CD14-positive monocyte (primary cell): ENCODE measurements at regions not wholly inside any gene's neighbourhood (a gene's known extent, or its start where the extent isn't known, plus 50 kb on each side); places are given as distances from the start of the nearest gene placed in this dataset.

ENCODE experiments used
- DNase-seq, 3 donors: peaks; one replicate each; pipeline ENCODE4 v3.0.0-alpha.2; 2011 to 2022
- H2AFZ ChIP-seq: 2 replicates; pipeline ENCODE4 v1.6.0; 2012; ENCODE audit warnings: mild to moderate bottlenecking, low read depth, low read length, inconsistent platforms; ENCODE audit not compliant: insufficient read depth, poor library complexity, severe bottlenecking
- H3K27ac ChIP-seq, 2 donors: 1 replicate in 1 of 2; 2 replicates in 1 of 2; pipeline ENCODE4 v1.5.1; 2012 to 2013; ENCODE audit warnings: low read length in 2 of 2, control low read depth in 1 of 2, inconsistent platforms in 1 of 2, low read depth in 1 of 2, mild to moderate bottlenecking in 1 of 2
- H3K27me3 ChIP-seq, 2 donors: one replicate each; pipeline versions ENCODE4 v1.6.0 to v1.6.1; 2011 to 2013; ENCODE audit warnings: low read length in 2 of 2; ENCODE audit not compliant: control insufficient read depth in 2 of 2, insufficient read depth in 2 of 2
- H3K36me3 ChIP-seq, 2 donors: replicated peaks in 1 of 2; 1 replicate in 1 of 2; 2 replicates in 1 of 2; pipeline versions ENCODE4 v1.5.1 to v1.6.1; 2012 to 2013; ENCODE audit warnings: low read length in 2 of 2, control low read depth in 1 of 2, inconsistent platforms in 1 of 2, mild to moderate bottlenecking in 1 of 2; ENCODE audit not compliant: insufficient read depth in 2 of 2, control insufficient read depth in 1 of 2
- H3K4me1 ChIP-seq, 2 donors: 1 replicate in 1 of 2; 2 replicates in 1 of 2; pipeline versions ENCODE4 v1.5.1 to v1.6.1; 2012 to 2013; ENCODE audit warnings: low read length in 2 of 2, control low read depth in 1 of 2, inconsistent platforms in 1 of 2, mild to moderate bottlenecking in 1 of 2, moderate library complexity in 1 of 2; ENCODE audit not compliant: insufficient read depth in 2 of 2, control insufficient read depth in 1 of 2
- H3K4me2 ChIP-seq: replicated peaks from 2 replicates; pipeline ENCODE3; 2012; ENCODE audit warnings: low read length, moderate library complexity, mild to moderate bottlenecking; ENCODE audit not compliant: poor library complexity, severe bottlenecking; ENCODE audit errors: extremely low read depth
- H3K4me3 ChIP-seq, 3 experiments: fragments of 200-600 bp in 1 of 3; sonication (generic) in 1 of 3; replicated peaks in 1 of 3; 1 replicate in 2 of 3; 2 replicates in 1 of 3; pipeline ENCODE4 v1.5.1; 2011 to 2013; ENCODE audit warnings: low read length in 3 of 3, mild to moderate bottlenecking in 3 of 3, control low read depth in 2 of 3, low read depth in 2 of 3, inconsistent platforms in 1 of 3, moderate library complexity in 1 of 3
- H3K79me2 ChIP-seq: 2 replicates; pipeline ENCODE4 v1.6.0; 2012; ENCODE audit warnings: mild to moderate bottlenecking, control low read depth, inconsistent platforms, low read length, moderate library complexity; ENCODE audit not compliant: insufficient read depth
- H3K9ac ChIP-seq: 2 replicates; pipeline ENCODE4 v1.6.0; 2017; ENCODE audit warnings: low read length, mild to moderate bottlenecking; ENCODE audit not compliant: insufficient read depth, poor library complexity, severe bottlenecking
- H3K9me3 ChIP-seq, 2 donors: replicated peaks in 1 of 2; 1 replicate in 1 of 2; 2 replicates in 1 of 2; pipeline versions ENCODE4 v1.5.1 to v1.6.1; 2012 to 2013; ENCODE audit warnings: low read length in 2 of 2, control low read depth in 1 of 2; ENCODE audit not compliant: control insufficient read depth in 1 of 2, insufficient read depth in 1 of 2
- H4K20me1 ChIP-seq: 2 replicates; pipeline ENCODE4 v1.6.0; 2012; ENCODE audit warnings: mild to moderate bottlenecking, low read length, control low read depth, moderate library complexity; ENCODE audit not compliant: insufficient read depth
- H3K27ac Mint-ChIP-seq, 7 donors: one replicate each; pipeline ENCODE4 v1.8.0; 2020; ENCODE audit warnings: mild to moderate bottlenecking in 7 of 7, mixed read lengths in 7 of 7, moderate library complexity in 6 of 7, inconsistent platforms in 2 of 7
- H3K27me3 Mint-ChIP-seq, 3 donors: one replicate each; pipeline ENCODE4 v1.8.0; 2021 to 2022; ENCODE audit warnings: low read depth in 3 of 3, mild to moderate bottlenecking in 3 of 3, mixed read lengths in 3 of 3, moderate library complexity in 3 of 3, inconsistent platforms in 1 of 3
- H3K36me3 Mint-ChIP-seq, 2 donors: one replicate each; pipeline ENCODE4 v1.8.0; 2020; ENCODE audit warnings: mixed read lengths in 2 of 2, inconsistent platforms in 1 of 2, mild to moderate bottlenecking in 1 of 2
- H3K4me1 Mint-ChIP-seq: one replicate; pipeline ENCODE4 v1.8.0; 2020; ENCODE audit warnings: mild to moderate bottlenecking, mixed read lengths
- H3K4me3 Mint-ChIP-seq, 2 donors: one replicate each; pipeline ENCODE4 v1.8.0; 2020; ENCODE audit warnings: mild to moderate bottlenecking in 2 of 2, mixed read lengths in 2 of 2, moderate library complexity in 1 of 2
- H3K9me3 Mint-ChIP-seq, 7 donors: one replicate each; pipeline ENCODE4 v1.8.0; 2020 to 2022; ENCODE audit warnings: mixed read lengths in 7 of 7, mild to moderate bottlenecking in 6 of 7, moderate library complexity in 6 of 7, inconsistent platforms in 2 of 7
- WGBS: methylation state at CpG from one replicate; pipeline ENCODE4 v1.1.5; 2013; ENCODE audit warnings: missing lambda C conversion rate; ENCODE audit not compliant: insufficient coverage; 5-methylcytosine and 5-hydroxymethylcytosine counted together
- intact Hi-C, 2 donors: fragments of 100-400 bp; cut with micrococcal nuclease; formaldehyde crosslinking; loops; one replicate each; pipeline versions ENCODE4 v1.15.0 to v1.15.1; 2023
- TF ChIP-seq, protein P1 (sequence below): fragments of 200-600 bp; IDR thresholded peaks from one replicate; pipeline ENCODE4 v1.8.0; 2022; ENCODE audit warnings: antibody characterized with exemption, mild to moderate bottlenecking

DNA sequence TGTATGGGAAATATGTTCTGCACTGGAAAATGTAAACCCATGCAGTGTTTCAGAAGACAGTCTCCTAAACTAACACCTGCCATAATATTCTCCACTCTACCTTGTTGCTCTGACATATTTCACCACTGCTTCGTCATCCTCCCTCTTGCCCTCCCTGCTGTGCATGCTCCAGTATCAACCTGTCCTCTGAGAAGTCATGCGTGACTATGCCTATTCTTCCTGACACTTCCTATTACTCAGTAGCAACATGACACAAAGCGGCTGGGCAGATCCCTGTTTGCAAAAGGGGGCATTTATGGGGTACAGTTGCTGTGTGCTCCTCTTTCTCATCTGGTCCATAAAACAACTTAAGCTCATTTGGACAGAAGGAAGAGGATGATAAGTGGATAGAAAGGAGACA lies 805.6 kb upstream of the EEF2KMT start:
- intact Hi-C loops: no loop called here
- H3K4me1 ChIP-seq: no peaks in the 10 kb centered on the region
- TF ChIP-seq, protein P1, sequence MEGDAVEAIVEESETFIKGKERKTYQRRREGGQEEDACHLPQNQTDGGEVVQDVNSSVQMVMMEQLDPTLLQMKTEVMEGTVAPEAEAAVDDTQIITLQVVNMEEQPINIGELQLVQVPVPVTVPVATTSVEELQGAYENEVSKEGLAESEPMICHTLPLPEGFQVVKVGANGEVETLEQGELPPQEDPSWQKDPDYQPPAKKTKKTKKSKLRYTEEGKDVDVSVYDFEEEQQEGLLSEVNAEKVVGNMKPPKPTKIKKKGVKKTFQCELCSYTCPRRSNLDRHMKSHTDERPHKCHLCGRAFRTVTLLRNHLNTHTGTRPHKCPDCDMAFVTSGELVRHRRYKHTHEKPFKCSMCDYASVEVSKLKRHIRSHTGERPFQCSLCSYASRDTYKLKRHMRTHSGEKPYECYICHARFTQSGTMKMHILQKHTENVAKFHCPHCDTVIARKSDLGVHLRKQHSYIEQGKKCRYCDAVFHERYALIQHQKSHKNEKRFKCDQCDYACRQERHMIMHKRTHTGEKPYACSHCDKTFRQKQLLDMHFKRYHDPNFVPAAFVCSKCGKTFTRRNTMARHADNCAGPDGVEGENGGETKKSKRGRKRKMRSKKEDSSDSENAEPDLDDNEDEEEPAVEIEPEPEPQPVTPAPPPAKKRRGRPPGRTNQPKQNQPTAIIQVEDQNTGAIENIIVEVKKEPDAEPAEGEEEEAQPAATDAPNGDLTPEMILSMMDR: no peak
- H3K4me3 ChIP-seq: no peak overlapping the region
- H3K27ac ChIP-seq: no peak overlapping the region
- Mint-ChIP-seq H3K4me3 (no peak overlapping the region), H3K27ac (no peak overlapping the region), H3K27me3 (no peaks in the 10 kb centered on the region), H3K4me1 (no peaks in the 10 kb centered on the region), H3K36me3 (no peaks in the 10 kb centered on the region), H3K9me3 (peaks cover 1 to 27% (median 7%) of the 10 kb centered on the region in 7 donors)
- no peak overlapping the region for H3K9ac ChIP-seq
- WGBS: 89% methylated on average over 1 of the region's 3 CpGs
- H3K27me3 ChIP-seq: no peaks in the 10 kb centered on the region
- no peaks in the 10 kb centered on the region for H3K36me3 ChIP-seq
- no peak overlapping the region for H2AFZ ChIP-seq
- H3K79me2 ChIP-seq: no peaks in the 10 kb centered on the region
- no peak for DNase-seq
- no peak overlapping the region for H3K4me2 ChIP-seq
- H4K20me1 ChIP-seq: no peaks in the 10 kb centered on the region
- H3K9me3 ChIP-seq: peaks cover 4 to 7% of the 10 kb centered on the region in 2 donors

DNA sequence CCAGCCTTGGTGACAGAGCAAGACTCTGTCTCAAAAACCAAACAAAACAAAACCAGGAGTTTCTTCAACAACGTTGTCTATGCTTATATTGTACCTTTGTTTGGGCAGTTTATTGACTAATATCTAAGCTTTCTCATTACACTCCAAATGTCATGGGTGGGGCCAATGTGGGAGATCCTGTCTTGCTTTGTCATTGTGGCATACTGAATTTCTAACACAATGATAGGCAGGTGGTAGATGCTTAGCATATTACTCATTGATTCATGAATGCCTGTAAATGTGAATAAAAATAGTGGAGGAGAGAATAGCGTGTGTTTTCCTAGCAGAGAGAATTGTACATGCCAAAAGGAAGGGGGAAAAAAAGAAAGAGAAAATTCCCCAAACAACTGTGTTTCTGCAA lies 802.5 kb upstream of the EEF2KMT start:
- WGBS: no CpG with 5 or more reads among the region's 2 CpGs

More for the DNA sequence above, 802.5 kb upstream of the EEF2KMT start:
- no peak overlapping the region for H3K4me3 ChIP-seq
- no peak overlapping the region for H2AFZ ChIP-seq
- no peak for DNase-seq
- H3K27ac Mint-ChIP-seq: no peak overlapping the region
- no peaks in the 10 kb centered on the region for H3K36me3 Mint-ChIP-seq
- H3K9ac ChIP-seq: no peak overlapping the region
- no peaks in the 10 kb centered on the region for H3K4me1 ChIP-seq
- H3K79me2 ChIP-seq: no peaks in the 10 kb centered on the region
- no peak overlapping the region for H3K4me3 Mint-ChIP-seq
- H3K4me2 ChIP-seq: no peak overlapping the region
- no peaks in the 10 kb centered on the region for H3K4me1 Mint-ChIP-seq
- peaks cover 5 to 7% of the 10 kb centered on the region in 2 donors for H3K9me3 ChIP-seq
- H3K36me3 ChIP-seq: no peaks in the 10 kb centered on the region
- H3K27me3 Mint-ChIP-seq: no peaks in the 10 kb centered on the region
- no peak overlapping the region for H3K27ac ChIP-seq
- peaks cover 2 to 28% (median 7%) of the 10 kb centered on the region in 7 donors for H3K9me3 Mint-ChIP-seq
- TF ChIP-seq, protein P1: no peak
- H4K20me1 ChIP-seq: no peaks in the 10 kb centered on the region
- intact Hi-C loops: no loop called here
- no peaks in the 10 kb centered on the region for H3K27me3 ChIP-seq
